Fibroblast of mammary gland (primary cell): ENCODE measurements at regions not wholly inside any gene's neighbourhood (a gene's known extent, or its start where the extent isn't known, plus 50 kb on each side); places are given as distances from the start of the nearest gene placed in this dataset.

Experiments
- DNase-seq: peaks from one replicate; pipeline ENCODE4 v3.0.0-alpha.2; 2010; ENCODE audit warnings: low read depth
- H3K4me3 ChIP-seq: 2 replicates; pipeline ENCODE4 v1.5.1; 2011; ENCODE audit warnings: low read depth, mild to moderate bottlenecking, low read length, moderate library complexity; ENCODE audit not compliant: control insufficient read depth
- TF ChIP-seq, protein P1 (sequence below): conservative IDR thresholded peaks from 2 replicates; pipeline ENCODE4 v1.5.1; 2011; ENCODE audit warnings: low read depth, low read length, inconsistent platforms; ENCODE audit not compliant: control insufficient read depth, insufficient read depth

DNA sequence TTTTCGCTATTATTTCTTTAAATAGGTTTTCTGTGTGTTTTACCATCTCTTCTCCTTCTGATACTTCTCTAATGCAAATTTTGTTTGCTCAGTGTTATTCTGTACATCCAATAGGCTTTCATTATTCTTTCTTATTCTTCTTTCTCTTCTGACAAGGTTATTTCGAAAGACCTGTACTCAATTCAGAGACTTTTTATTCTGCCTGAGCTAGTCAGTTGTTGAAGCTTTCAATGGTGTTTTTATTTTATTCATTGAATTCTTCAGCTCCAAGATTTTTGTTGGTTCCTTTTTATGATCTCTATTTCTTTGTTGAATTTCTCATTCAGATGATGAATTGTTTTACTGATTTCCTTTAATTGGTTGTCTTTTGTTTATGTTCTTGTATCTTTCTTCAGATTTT lies 706.2 kb downstream of the NR2F1-AS1 start:
- H3K4me3 ChIP-seq, result no peak overlapping the region
- TF ChIP-seq, protein P1, sequence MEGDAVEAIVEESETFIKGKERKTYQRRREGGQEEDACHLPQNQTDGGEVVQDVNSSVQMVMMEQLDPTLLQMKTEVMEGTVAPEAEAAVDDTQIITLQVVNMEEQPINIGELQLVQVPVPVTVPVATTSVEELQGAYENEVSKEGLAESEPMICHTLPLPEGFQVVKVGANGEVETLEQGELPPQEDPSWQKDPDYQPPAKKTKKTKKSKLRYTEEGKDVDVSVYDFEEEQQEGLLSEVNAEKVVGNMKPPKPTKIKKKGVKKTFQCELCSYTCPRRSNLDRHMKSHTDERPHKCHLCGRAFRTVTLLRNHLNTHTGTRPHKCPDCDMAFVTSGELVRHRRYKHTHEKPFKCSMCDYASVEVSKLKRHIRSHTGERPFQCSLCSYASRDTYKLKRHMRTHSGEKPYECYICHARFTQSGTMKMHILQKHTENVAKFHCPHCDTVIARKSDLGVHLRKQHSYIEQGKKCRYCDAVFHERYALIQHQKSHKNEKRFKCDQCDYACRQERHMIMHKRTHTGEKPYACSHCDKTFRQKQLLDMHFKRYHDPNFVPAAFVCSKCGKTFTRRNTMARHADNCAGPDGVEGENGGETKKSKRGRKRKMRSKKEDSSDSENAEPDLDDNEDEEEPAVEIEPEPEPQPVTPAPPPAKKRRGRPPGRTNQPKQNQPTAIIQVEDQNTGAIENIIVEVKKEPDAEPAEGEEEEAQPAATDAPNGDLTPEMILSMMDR, result no peak
- no peak for DNase-seq

- no peak for DNase-seq
- H3K4me3 ChIP-seq, result no peak overlapping the region
- TF ChIP-seq, protein P1, result no peak
These were observed 712.6 kb downstream of the NR2F1-AS1 start for GRCh38 chr5:92868442-92868841.

DNA sequence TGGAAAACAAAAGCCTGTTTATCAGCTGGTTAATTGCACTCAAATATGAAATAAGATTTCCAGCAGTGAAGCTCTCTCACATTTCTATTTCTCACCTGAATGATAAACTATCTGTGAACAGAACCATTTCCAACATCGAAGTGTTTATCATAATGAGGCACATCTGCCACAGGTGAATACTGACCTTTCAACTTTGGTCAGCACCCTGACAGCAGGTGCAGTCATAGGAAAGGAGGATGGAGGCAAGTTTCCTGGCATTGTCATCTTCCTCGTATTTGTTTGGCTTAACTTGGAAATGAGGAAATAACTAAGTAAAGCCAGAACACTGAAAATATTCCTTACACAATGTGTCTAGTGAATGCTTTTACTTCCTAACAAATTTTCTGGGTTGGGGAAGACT lies 716.4 kb downstream of the NR2F1-AS1 start:
- TF ChIP-seq, protein P1, result no peak
- no peak for DNase-seq
- H3K4me3 ChIP-seq, result no peak overlapping the region

DNA sequence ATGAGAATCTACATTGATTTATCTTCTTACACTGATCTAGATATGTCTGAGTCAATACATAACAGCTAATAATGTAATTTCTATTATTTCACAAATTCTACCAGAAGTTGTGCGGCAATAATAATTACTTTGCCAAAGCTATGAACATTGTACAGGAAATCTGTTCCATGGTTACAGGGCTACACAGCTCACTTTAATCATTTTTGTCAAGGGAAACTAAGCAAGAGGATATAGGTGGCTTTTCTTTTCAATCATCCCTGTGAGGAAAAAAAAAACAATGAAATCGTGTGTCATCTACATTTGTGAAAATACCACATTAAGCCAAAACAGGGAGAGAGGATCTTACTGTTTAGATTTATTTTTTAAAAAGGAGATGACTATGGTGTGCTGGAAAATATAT lies 717.4 kb downstream of the NR2F1-AS1 start:
- H3K4me3 ChIP-seq, result no peak overlapping the region
- TF ChIP-seq, protein P1, result no peak
- no peak for DNase-seq

DNA sequence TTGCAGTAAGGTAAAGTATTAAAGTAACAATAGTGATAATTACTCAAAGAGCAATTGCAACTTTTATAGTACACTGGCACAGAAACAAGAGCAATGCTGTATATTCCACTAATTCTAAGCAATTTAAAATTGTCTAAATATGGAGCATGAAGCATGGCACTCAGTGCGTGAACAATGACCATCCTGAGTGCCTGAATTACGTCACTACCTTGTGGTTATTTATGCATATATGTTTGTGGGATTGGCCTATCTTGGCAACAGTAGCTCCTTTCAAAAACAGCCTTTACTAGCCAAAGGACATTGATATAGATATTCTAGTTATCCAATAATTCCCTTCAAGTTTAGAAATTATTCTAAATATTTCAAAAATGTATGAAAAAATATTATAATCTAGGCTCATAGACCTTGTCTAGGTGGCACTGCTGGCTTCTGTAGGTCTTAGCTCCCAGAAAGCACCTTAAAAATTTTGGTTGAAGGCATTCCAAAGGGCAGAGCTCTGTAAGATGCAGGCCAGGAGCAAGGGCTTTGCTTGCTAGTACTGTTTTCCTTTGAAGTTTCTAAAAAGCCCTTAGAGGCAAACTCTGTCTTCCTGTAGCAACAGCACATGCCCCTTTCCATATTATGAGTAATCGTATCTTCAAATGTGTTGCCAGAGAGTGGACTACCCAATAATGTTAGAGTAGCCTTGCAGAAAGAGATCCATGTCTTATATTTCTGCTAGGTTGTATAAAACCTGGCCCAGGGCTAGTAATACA lies 719.3 kb downstream of the NR2F1-AS1 start:
- DNase-seq, result no peak
- TF ChIP-seq, protein P1, result no peak
- no peak overlapping the region for H3K4me3 ChIP-seq

DNA sequence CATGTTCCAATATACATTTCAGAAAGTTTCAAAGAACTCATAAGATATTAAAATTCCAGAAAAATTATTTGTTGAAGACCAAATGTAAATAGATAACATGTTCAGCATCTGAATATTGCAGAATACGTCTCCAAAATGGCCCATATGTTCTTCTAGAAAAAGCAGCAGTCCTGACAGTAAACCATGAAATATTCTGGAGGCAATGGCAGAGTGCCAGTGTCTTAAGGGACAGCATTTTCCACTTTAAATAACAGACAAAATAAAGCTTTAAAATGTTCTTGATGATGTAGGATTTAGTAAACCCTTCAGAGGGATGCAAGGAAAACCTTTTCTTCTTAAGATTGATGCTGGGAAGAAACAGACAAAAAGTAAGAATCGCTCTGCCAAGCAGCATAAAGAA lies 721.0 kb downstream of the NR2F1-AS1 start:
- H3K4me3 ChIP-seq, result no peak overlapping the region
- DNase-seq, result no peak
- TF ChIP-seq, protein P1, result no peak
